ENCODE measurements at regions not wholly inside any gene's neighbourhood (a gene's known extent, or its start where the extent isn't known, plus 50 kb on each side); places are given as distances from the start of the nearest gene placed in this dataset.
"Not testable (repeated sequence)": the region's sequence is repeated elsewhere in the genome, so short reads cannot be mapped to it uniquely, and the experiment has no call there.

GRCh38 chr6:27616328-27617045 lies 143.6 kb upstream of the ZNF184 start:
- no peak for ATAC-seq

GRCh38 chr6:27611451-27611850 lies 138.5 kb upstream of the ZNF184 start:
- ATAC-seq (no peak), DNase-seq (no peak)
- intact Hi-C loops (cut with micrococcal nuclease), result no loop called here

More at GRCh38 chr6:27616328-27617045, 143.6 kb upstream of the ZNF184 start:
- no peak for DNase-seq
- intact Hi-C loops (cut with micrococcal nuclease), result no loop called here

GRCh38 chr6:27608916-27609883 lies 136.3 kb upstream of the ZNF184 start:
- ATAC-seq (no peak), DNase-seq (no peak)
- intact Hi-C loops (cut with micrococcal nuclease), result no loop called here

- intact Hi-C loops (cut with micrococcal nuclease), result no loop called here
- DNase-seq, result no peak
- ATAC-seq, result no peak
Measured at GRCh38 chr6:27605401-27606342, 132.8 kb upstream of the ZNF184 start.

GRCh38 chr6:27604986-27605385 lies 132.1 kb upstream of the ZNF184 start:
- DNase-seq (no peak), ATAC-seq (no peak)
- intact Hi-C loops (cut with micrococcal nuclease), result no loop called here

GRCh38 chr6:27601668-27602254 lies 128.9 kb upstream of the ZNF184 start:
- intact Hi-C loops (cut with micrococcal nuclease), result no loop called here
- ATAC-seq, result no peak
- no peak for DNase-seq

GRCh38 chr6:27599859-27600532 lies 127.1 kb upstream of the ZNF184 start:
- intact Hi-C loops (cut with micrococcal nuclease), result no loop called here
- ATAC-seq (no peak), DNase-seq (no peak)

GRCh38 chr6:27597031-27597567 lies 124.2 kb upstream of the ZNF184 start:
- DNase-seq; ATAC-seq; intact Hi-C loops (cut with micrococcal nuclease): not testable (repeated sequence)

- DNase-seq (no peak), ATAC-seq (no peak)
- intact Hi-C loops (cut with micrococcal nuclease), result no loop called here
Measured at GRCh38 chr6:27593861-27594260, 121.0 kb upstream of the ZNF184 start.

GRCh38 chr6:27593200-27593818 lies 120.4 kb upstream of the ZNF184 start:
- ATAC-seq (no peak), DNase-seq (no peak)
- intact Hi-C loops (cut with micrococcal nuclease), result no loop called here

GRCh38 chr6:27592481-27593199 lies 119.7 kb upstream of the ZNF184 start:
- no peak for ATAC-seq
- no peak for DNase-seq
- intact Hi-C loops (cut with micrococcal nuclease), result no loop called here

GRCh38 chr6:27591699-27592480 lies 119.0 kb upstream of the ZNF184 start:
- intact Hi-C loops (cut with micrococcal nuclease), result no loop called here
- DNase-seq (no peak), ATAC-seq (no peak)

GRCh38 chr6:27585316-27585715 lies 112.4 kb upstream of the ZNF184 start:
- DNase-seq; ATAC-seq; intact Hi-C loops (cut with micrococcal nuclease): not testable (repeated sequence)

GRCh38 chr6:27584326-27584725 lies 111.4 kb upstream of the ZNF184 start:
- no peak for DNase-seq
- intact Hi-C loops (cut with micrococcal nuclease), result no loop called here
- ATAC-seq, result no peak

- DNase-seq (no peak), ATAC-seq (no peak)
- intact Hi-C loops (cut with micrococcal nuclease), result no loop called here
Measured at GRCh38 chr6:27582928-27583725, 110.2 kb upstream of the ZNF184 start.

Data from left ventricle myocardium superior (tissue), 1 donor.